SU-DHL-6 (cell line): ENCODE measurements at regions not wholly inside any gene's neighbourhood (a gene's known extent, or its start where the extent isn't known, plus 50 kb on each side); places are given as distances from the start of the nearest gene placed in this dataset.

Source experiments
- H2AFZ ChIP-seq: fragments of 200-600 bp; sonication (generic); 2 replicates; pipeline ENCODE4 v1.6.1; 2014; ENCODE audit warnings: low read depth, mild to moderate bottlenecking, moderate library complexity, mixed read lengths, antibody characterized with exemption, low read length; ENCODE audit not compliant: severe bottlenecking
- H3F3A ChIP-seq: fragments of 200-600 bp; shearing (Covaris generic); 2 replicates; pipeline ENCODE4 v1.6.0; 2016; ENCODE audit warnings: antibody characterized with exemption, mild to moderate bottlenecking; ENCODE audit not compliant: insufficient read depth
- H3K27ac ChIP-seq: fragments of 200-600 bp; sonication (generic); 2 replicates; pipeline ENCODE4 v1.5.1; 2016; ENCODE audit warnings: low read depth, mild to moderate bottlenecking, low read length, moderate library complexity, mixed read lengths
- H3K27me3 ChIP-seq: fragments of 200-600 bp; sonication (generic), shearing (Covaris generic); 2 replicates; pipeline ENCODE4 v1.6.0; 2014; ENCODE audit warnings: mild to moderate bottlenecking, low read length
- H3K36me3 ChIP-seq: fragments of 200-600 bp; sonication (generic); 2 replicates; pipeline ENCODE4 v1.6.1; 2014; ENCODE audit warnings: mild to moderate bottlenecking, low read length, mixed read lengths
- H3K4me2 ChIP-seq: fragments of 300-600, 200-600 bp; shearing (Covaris generic), sonication (generic); 2 replicates; pipeline ENCODE4 v1.6.0; 2014; ENCODE audit warnings: low read length, low read depth, mild to moderate bottlenecking; ENCODE audit not compliant: poor library complexity, severe bottlenecking
- H3K4me3 ChIP-seq: fragments of 200-600 bp; sonication (generic); 2 replicates; pipeline ENCODE4 v1.5.1; 2014; ENCODE audit warnings: antibody characterized with exemption, low read length, mild to moderate bottlenecking, mixed read lengths; ENCODE audit not compliant: insufficient read depth, poor library complexity, severe bottlenecking
- H3K79me2 ChIP-seq: fragments of 200-600 bp; sonication (generic); 2 replicates; pipeline ENCODE4 v1.6.1; 2014; ENCODE audit warnings: mild to moderate bottlenecking, low read length, moderate library complexity; ENCODE audit not compliant: insufficient read depth
- H3K9ac ChIP-seq: fragments of 200-600 bp; sonication (generic); 2 replicates; pipeline ENCODE4 v1.7.0; 2014; ENCODE audit warnings: mild to moderate bottlenecking, low read length
- H3K9me2 ChIP-seq: fragments of 200-600 bp; sonication (generic); replicated peaks from 2 replicates; pipeline ENCODE4 v1.6.1; 2014; ENCODE audit warnings: low read length; ENCODE audit not compliant: insufficient read depth
- H3K9me3 ChIP-seq: fragments of 200-600 bp; sonication (generic); 2 replicates; pipeline ENCODE4 v1.6.1; 2014; ENCODE audit warnings: low read length, mixed read lengths; ENCODE audit not compliant: insufficient read depth
- H4K20me1 ChIP-seq: fragments of 200-600 bp; sonication (generic); 2 replicates; pipeline ENCODE4 v1.6.1; 2014; ENCODE audit warnings: low read depth, mild to moderate bottlenecking, antibody characterized with exemption, low read length, moderate library complexity, mixed read lengths
- EZH2phosphoT487 ChIP-seq: fragments of 200-600 bp; sonication (generic), shearing (Covaris generic); conservative IDR thresholded peaks from 2 replicates; pipeline ENCODE4 v1.6.1; 2018; ENCODE audit warnings: mild to moderate bottlenecking, antibody characterized with exemption, low read length, moderate library complexity, mixed read lengths
- TF ChIP-seq, protein P1 (sequence below): fragments of 200-600 bp; sonication (generic); IDR thresholded peaks from one replicate; pipeline ENCODE4 v1.5.1; 2017; ENCODE audit warnings: antibody characterized with exemption, mild to moderate bottlenecking, low read length, moderate library complexity; ENCODE audit not compliant: insufficient read depth, poor library complexity, severe bottlenecking

DNA sequence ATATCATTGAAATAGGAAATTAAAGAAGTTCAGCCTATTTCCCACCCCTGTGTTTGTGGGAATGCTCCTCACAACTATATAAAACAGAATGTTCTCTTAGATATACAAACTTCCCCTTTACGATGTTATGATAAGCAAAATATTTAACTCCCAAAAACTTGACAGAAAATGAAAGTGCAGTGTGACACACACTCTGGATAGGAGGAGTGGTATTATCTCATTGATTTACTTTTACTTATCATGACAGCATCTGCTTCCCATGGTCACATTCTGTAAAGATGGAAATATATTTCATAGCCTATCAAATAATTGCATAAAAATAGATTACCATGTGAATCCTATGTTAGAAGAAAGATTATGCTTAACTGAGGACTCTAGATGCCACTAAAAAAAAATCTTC is 96.6 kb upstream of the STK17B start:
- no peaks in the 10 kb centered on the region for H3K79me2 ChIP-seq
- H3K9ac ChIP-seq, result peak overlapping the region; percentile 31
- H4K20me1 ChIP-seq, result no peaks in the 10 kb centered on the region
- H3K36me3 ChIP-seq, result no peaks in the 10 kb centered on the region
- H3K4me3 ChIP-seq, result no peak overlapping the region
- H3F3A ChIP-seq, result peaks cover 69% of the 10 kb centered on the region
- H3K9me3 ChIP-seq, result no peaks in the 10 kb centered on the region
- H2AFZ ChIP-seq, result no peak overlapping the region
- peak overlapping the region; percentile 70 for H3K4me2 ChIP-seq
- TF ChIP-seq EZH2phosphoT487, result no peak
- TF ChIP-seq, protein P1, sequence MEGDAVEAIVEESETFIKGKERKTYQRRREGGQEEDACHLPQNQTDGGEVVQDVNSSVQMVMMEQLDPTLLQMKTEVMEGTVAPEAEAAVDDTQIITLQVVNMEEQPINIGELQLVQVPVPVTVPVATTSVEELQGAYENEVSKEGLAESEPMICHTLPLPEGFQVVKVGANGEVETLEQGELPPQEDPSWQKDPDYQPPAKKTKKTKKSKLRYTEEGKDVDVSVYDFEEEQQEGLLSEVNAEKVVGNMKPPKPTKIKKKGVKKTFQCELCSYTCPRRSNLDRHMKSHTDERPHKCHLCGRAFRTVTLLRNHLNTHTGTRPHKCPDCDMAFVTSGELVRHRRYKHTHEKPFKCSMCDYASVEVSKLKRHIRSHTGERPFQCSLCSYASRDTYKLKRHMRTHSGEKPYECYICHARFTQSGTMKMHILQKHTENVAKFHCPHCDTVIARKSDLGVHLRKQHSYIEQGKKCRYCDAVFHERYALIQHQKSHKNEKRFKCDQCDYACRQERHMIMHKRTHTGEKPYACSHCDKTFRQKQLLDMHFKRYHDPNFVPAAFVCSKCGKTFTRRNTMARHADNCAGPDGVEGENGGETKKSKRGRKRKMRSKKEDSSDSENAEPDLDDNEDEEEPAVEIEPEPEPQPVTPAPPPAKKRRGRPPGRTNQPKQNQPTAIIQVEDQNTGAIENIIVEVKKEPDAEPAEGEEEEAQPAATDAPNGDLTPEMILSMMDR, result no peak
- peak overlapping the region; percentile 99 for H3K27ac ChIP-seq
- H3K9me2 ChIP-seq, result no peaks in the 10 kb centered on the region
- H3K27me3 ChIP-seq, result no peaks in the 10 kb centered on the region

- TF ChIP-seq, protein P1, result no peak
- TF ChIP-seq EZH2phosphoT487, result no peak
- Histone ChIP-seq H3K27ac (peak overlapping the region; percentile 99), H3K27me3 (no peaks in the 10 kb centered on the region)
These were observed 97.4 kb upstream of the STK17B start for GRCh38 chr2:196268538-196269338.

GRCh38 chr2:196271795-196272194 is 100.4 kb upstream of the STK17B start:
- peak overlapping the region; percentile 70 for H3K4me2 ChIP-seq
- TF ChIP-seq, protein P1, result no peak
- no peak for TF ChIP-seq EZH2phosphoT487

More at GRCh38 chr2:196268538-196269338, 97.4 kb upstream of the STK17B start:
- peaks cover 75% of the 10 kb centered on the region for H3F3A ChIP-seq
- no peaks in the 10 kb centered on the region for H3K9me3 ChIP-seq
- no peaks in the 10 kb centered on the region for H4K20me1 ChIP-seq
- H3K4me3 ChIP-seq, result peak overlapping the region; percentile 19
- H3K9ac ChIP-seq, result peak overlapping the region; percentile 31
- no peaks in the 10 kb centered on the region for H3K9me2 ChIP-seq
- no peaks in the 10 kb centered on the region for H3K79me2 ChIP-seq
- H2AFZ ChIP-seq, result peak overlapping the region; percentile 3
- H3K36me3 ChIP-seq, result no peaks in the 10 kb centered on the region
- H3K4me2 ChIP-seq, result peak overlapping the region; percentile 70

More at GRCh38 chr2:196271795-196272194, 100.4 kb upstream of the STK17B start:
- no peak overlapping the region for H2AFZ ChIP-seq
- H3K27ac ChIP-seq, result peak overlapping the region; percentile 99
- H3F3A ChIP-seq, result peaks cover 82% of the 10 kb centered on the region
- H3K79me2 ChIP-seq, result no peaks in the 10 kb centered on the region
- no peaks in the 10 kb centered on the region for H3K9me2 ChIP-seq
- H3K36me3 ChIP-seq, result no peaks in the 10 kb centered on the region
- H4K20me1 ChIP-seq, result no peaks in the 10 kb centered on the region
- 0 out of 2 replicates have a peak overlapping the region, but pooled peaks have one; percentile 27 for H3K9ac ChIP-seq
- H3K9me3 ChIP-seq, result no peaks in the 10 kb centered on the region
- H3K4me3 ChIP-seq, result no peak overlapping the region
- H3K27me3 ChIP-seq, result no peaks in the 10 kb centered on the region
